Left ventricle myocardium inferior (tissue), 1 donor: ENCODE measurements at regions not wholly inside any gene's neighbourhood (a gene's known extent, or its start where the extent isn't known, plus 50 kb on each side); places are given as distances from the start of the nearest gene placed in this dataset.

ENCODE experiments used
- DNase-seq: peaks from one replicate; pipeline ENCODE4 v3.0.0-alpha.2; 2020
- H3K27ac ChIP-seq: fragments of 200-600 bp; replicated peaks from 2 replicates; pipeline ENCODE4 v1.8.0; 2021
- H3K27me3 ChIP-seq: fragments of 200-600 bp; 2 replicates; pipeline ENCODE4 v1.8.0; 2021; ENCODE audit warnings: low read depth
- H3K36me3 ChIP-seq: fragments of 200-600 bp; 2 replicates; pipeline ENCODE4 v1.8.0; 2021
- H3K4me1 ChIP-seq: fragments of 200-600 bp; 2 replicates; pipeline ENCODE4 v1.8.0; 2021
- H3K4me3 ChIP-seq: fragments of 200-600 bp; 2 replicates; pipeline ENCODE4 v1.8.0; 2021; ENCODE audit warnings: mild to moderate bottlenecking, moderate library complexity
- H3K9me3 ChIP-seq: fragments of 200-600 bp; replicated peaks from 2 replicates; pipeline ENCODE4 v1.8.0; 2021
- CTCF ChIP-seq: fragments of 200-600 bp; IDR thresholded peaks from 2 replicates; pipeline ENCODE4 v1.8.0; 2021; ENCODE audit warnings: antibody characterized with exemption, mild to moderate bottlenecking, borderline replicate concordance
- intact Hi-C: fragments of 100-400 bp; cut with micrococcal nuclease; formaldehyde crosslinking; loops from one replicate; pipeline ENCODE4 v1.11.0; 2022
- donor health status: DM: no; HTN: yes; CAD: no; lungs with severe emphysema.

DNA sequence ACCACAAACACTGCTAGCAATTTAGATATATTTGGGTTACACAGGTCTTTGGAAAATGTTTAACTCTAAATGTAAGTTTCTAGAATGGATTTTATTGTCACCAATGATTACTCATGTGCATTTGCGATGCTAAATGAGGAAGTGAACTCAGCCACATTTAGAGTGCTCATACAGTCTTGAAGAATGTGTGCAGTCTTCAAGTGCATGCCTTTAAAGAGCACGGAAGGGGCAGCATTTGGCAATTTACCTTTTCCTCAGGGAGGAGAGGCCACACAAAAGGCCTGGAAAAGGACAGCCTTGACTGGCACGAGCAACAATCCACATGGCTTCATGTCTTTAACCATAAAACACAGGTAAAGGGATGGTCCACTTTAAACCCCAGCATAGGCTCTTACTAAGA lies 78.5 kb upstream of the STK17B start:
- no peak overlapping the region for H3K4me3 ChIP-seq
- peaks cover 41% of the 10 kb centered on the region for H3K36me3 ChIP-seq
- peaks cover 14% of the 10 kb centered on the region for H3K4me1 ChIP-seq
- DNase-seq, result no peak
- no peak for TF ChIP-seq CTCF
- H3K27me3 ChIP-seq, result no peaks in the 10 kb centered on the region
- intact Hi-C loops, result no loop called here
- H3K9me3 ChIP-seq, result no peaks in the 10 kb centered on the region
- no peak overlapping the region for H3K27ac ChIP-seq

- intact Hi-C loops, result no loop called here
- H3K4me3 ChIP-seq, result no peak overlapping the region
- H3K9me3 ChIP-seq, result no peaks in the 10 kb centered on the region
- no peak overlapping the region for H3K27ac ChIP-seq
- peaks cover 14% of the 10 kb centered on the region for H3K4me1 ChIP-seq
- H3K36me3 ChIP-seq, result peaks cover 41% of the 10 kb centered on the region
- no peak for DNase-seq
- no peaks in the 10 kb centered on the region for H3K27me3 ChIP-seq
- TF ChIP-seq CTCF, result no peak
These were observed 79.8 kb upstream of the STK17B start for GRCh38 chr2:196251132-196251531.

- H3K4me3 ChIP-seq, result no peak overlapping the region
- no peak for DNase-seq
These were observed 81.2 kb upstream of the STK17B start for GRCh38 chr2:196252408-196253115.

GRCh38 chr2:196253116-196253480 lies 81.7 kb upstream of the STK17B start:
- H3K36me3 ChIP-seq, result peaks cover 53% of the 10 kb centered on the region
- peaks cover 6% of the 10 kb centered on the region for H3K4me1 ChIP-seq
- intact Hi-C loops, result no loop called here
- TF ChIP-seq CTCF, result no peak
- no peaks in the 10 kb centered on the region for H3K9me3 ChIP-seq
- no peak for DNase-seq
- H3K27me3 ChIP-seq, result no peaks in the 10 kb centered on the region
- no peak overlapping the region for H3K4me3 ChIP-seq
- no peak overlapping the region for H3K27ac ChIP-seq

More at GRCh38 chr2:196252408-196253115, 81.2 kb upstream of the STK17B start:
- no peak overlapping the region for H3K27ac ChIP-seq
- H3K4me1 ChIP-seq, result peaks cover 12% of the 10 kb centered on the region
- H3K36me3 ChIP-seq, result peaks cover 48% of the 10 kb centered on the region
- intact Hi-C loops, result no loop called here
- H3K9me3 ChIP-seq, result no peaks in the 10 kb centered on the region
- H3K27me3 ChIP-seq, result no peaks in the 10 kb centered on the region
- no peak for TF ChIP-seq CTCF

DNA sequence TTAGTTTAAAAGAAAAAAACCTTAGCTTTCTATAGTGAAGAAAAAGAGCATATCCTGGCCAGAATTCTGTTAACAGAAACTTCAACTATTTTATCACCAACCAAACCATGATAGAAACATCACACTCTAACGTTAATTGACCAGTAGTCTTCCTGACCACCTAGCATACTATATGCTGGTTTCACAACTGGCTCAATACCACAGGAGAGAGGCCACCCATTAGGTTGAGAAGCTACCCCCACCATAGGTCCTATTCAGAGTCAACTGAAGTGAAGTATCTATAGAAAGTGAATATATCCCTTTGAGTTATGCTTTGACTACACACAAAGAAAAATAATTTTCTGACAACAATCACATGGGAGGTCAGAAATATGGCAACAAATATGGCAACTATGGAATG lies 85.2 kb upstream of the STK17B start:
- peaks cover 5% of the 10 kb centered on the region for H3K4me1 ChIP-seq
- no peaks in the 10 kb centered on the region for H3K9me3 ChIP-seq

More for the DNA sequence above, 85.2 kb upstream of the STK17B start:
- H3K27ac ChIP-seq, result no peak overlapping the region
- no peaks in the 10 kb centered on the region for H3K27me3 ChIP-seq
- no peak for DNase-seq
- intact Hi-C loops, result no loop called here
- no peak overlapping the region for H3K4me3 ChIP-seq
- no peak for TF ChIP-seq CTCF
- H3K36me3 ChIP-seq, result peaks cover 36% of the 10 kb centered on the region
